NCI-H1930 (cell line): ENCODE measurements at regions not wholly inside any gene's neighbourhood (a gene's known extent, or its start where the extent isn't known, plus 50 kb on each side); places are given as distances from the start of the nearest gene placed in this dataset.
"Not testable (repeated sequence)": the region's sequence is repeated elsewhere in the genome, so short reads cannot be mapped to it uniquely, and the experiment has no call there.

Experiments
- DNase-seq, 2 experiments: peaks; one replicate each; lab custom pipeline; 2025; lab: John Stamatoyannopoulos, UW

DNA sequence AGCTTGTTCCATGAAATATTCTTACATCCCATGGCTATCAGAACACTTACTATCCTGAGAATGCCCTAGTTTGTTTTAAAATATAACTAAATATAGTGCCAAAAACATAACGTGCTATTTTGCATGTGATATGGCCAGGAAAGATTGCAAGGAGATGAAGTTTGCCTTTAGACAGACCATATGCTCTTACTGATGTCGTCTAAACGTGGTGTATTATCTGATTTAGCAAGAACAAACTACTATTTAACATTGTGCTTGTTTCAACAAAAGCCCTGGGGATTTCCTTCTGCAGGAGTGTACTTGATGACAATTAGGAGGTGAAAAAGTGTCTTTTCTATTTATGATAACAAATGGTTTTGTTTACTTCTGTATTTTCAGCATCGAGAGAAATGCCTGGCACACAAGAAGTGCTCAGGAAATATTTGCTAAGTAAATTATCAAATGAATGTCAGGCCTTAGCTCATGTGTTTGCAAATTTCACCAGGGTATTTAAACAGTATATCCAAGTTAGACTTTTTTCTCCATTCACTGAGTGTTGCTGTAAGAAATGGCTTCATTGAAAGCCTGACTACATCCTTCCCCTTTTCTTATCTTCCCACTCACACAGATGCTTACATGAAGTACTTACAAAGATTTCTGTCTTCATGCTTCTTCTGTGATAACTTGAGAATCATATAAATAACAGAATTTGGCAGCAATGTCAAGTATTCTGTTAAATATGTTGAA lies 1033.6 kb downstream of the CDH8 start:
- DNase-seq: peak in 1 of 2 experiments; percentile 20

DNA sequence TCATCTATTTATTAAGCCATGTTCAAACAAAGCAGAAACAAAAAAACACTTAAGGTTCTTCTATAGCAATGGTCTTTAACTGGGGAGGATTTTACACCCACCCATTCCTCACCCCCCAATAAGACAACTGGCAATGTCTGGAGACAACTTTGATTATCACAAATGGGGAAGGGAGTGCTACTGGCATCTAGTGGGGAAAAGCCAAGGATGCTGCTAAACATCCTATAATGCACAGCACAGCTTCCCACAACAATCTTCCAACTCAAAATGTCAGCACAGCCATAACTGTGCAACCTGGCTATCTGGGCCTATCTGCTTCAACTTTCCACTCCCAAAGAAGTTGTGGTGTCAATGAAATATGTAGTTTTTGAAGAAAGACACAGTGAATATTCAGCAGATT lies 1044.4 kb downstream of the CDH8 start:
- no peak for DNase-seq

DNA sequence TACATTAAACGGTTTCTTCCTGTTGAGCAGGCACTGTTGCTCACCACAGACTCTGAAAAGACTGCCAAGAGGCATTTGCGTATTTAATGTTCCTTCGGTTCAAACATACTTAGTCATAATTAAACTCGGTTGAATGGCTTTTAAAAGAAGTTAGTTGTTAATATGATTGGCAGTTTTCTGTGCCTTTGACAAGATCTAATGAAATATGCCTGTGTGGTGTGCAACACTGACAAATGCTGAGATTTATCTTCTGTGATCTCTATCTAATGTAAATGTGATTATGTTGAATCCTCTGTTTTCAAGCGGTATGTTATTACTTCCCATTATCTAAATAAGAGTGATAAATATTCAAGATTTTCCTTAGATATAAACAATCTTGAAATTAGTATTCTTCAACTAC lies 1046.6 kb downstream of the CDH8 start:
- DNase-seq: no peak

DNA sequence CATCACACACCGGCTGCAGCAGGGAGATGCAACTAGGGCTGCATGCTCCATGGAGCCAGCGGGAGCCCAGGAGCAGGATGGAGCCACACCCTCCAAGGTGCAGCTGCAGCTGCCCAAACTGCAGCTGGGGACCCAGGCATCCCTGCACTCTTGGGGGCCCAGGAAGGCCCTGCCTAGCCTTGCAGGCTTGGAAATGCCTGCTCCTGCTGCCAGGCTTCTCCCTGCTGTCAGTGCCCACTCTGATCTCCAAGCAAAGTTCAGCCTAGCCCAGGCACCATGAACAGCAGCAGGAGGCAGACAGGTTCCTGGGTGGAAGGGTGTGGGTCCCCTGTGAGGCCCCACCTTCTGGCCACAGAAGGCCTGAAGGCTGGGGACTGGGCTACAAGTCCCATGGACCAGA lies 1057.1 kb downstream of the CDH8 start:
- DNase-seq: no peak

DNA sequence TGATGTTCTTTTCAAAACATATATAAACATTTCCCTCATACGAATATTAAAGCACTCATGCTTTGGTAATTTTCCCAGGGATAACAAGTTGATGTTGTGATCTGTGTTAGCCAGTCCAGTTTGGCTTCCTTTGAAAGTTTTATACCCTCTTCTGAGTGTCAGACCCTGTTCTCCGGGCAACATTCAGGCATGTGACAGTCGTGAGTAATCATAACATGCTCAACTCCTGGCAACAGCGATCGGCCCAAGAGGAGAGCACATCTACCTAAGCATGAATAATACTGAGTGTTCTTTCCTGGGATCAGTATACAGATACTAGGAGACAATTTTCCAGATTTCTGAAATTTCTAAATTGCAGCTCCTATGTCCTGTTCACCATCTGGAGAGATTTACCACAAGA lies 1086.4 kb downstream of the CDH8 start:
- DNase-seq: no peak

DNA sequence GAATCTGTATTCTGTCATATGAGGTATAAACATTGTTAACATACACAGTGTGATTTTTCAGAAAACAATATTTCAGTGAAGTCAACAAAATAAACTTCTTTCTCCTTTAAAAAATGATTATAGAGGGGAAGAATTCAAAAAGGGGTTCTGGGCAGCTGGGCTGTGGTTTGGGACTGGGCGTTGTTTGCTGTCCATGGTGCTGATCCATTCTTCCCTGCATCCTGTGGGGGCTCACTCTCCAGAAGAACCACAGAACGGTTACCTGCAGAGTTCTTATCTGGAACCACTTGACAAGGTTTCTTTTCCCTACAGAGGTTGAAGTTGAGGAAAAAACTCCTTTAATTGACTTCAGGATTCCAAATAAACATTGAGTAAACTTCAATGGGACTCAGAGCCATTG lies 1091.0 kb downstream of the CDH8 start:
- DNase-seq: no peak

DNA sequence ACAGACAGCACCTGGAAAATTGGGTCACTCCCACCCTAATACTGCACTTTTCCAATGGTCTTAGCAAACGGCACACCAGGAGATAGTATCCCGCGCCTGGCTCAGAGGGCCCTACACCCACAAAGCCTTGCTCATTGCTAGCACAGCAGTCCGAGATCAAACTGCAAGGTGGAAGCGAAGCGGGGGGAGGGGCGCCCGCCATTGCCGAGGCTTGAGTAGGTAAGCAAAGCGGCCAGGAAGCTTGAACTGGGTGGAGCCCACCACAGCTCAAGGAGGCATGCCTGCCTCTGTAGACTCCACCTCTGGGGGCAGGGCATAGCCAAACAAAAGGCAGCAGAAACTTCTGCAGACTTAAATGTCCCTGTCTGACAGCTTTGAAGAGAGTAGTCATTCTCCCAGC lies 1100.0 kb downstream of the CDH8 start:
- DNase-seq: not testable (repeated sequence)

DNA sequence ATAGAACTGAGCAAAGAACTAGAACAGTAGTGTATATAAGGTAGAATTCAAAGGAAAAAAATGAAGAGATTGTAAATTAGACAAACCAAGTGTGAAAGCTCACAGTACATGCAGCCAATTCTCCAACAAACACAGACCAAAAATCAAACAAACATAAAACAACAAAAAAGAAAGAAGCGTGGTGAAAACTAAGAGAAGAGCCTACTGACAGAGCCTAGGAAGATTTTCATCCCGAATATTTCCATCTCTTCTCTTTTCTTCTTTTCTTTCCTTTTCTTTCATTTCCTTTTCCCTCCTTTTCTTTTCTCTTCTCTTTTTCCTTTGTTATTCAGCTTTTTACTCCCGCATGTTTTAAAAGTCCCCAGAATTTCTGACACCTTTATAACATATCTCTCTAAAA lies 1103.6 kb downstream of the CDH8 start:
- no peak for DNase-seq

DNA sequence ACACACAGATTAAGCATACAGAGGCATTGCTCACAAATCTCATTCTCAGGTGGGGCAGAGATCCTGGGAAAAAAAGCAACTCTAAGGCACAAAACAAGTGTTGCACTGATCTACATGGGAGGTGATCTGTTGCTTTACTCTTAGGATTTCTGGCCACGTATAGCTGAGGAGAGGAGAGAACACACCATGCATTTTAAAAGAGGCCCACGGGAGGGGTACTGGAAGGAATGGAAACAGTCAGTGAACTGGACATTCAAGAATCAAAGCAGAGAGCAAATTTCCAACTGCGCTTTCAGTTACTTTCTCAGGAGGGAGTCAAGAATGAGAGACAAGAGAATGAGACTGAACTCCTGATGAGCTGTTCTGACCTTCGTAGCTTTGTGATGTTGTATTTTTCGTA lies 1105.9 kb downstream of the CDH8 start:
- DNase-seq: no peak

DNA sequence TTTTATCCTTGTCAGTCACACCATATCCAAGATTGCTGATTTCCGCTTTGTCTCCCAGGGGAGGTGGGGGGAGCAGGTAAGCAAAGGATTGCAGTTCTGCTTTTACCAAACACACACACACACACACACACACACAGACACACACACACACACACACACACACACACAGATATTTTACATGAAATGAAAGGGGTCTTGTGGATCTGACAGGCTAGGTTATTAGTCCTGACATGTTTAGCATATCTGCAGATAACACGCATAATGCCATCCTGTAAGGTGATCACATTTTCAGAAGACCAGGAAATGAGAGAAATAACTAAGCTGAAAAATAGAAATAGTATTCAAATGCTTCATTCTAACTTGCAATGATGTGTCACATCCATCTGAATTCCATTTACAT lies 1113.3 kb downstream of the CDH8 start:
- DNase-seq: no peak

DNA sequence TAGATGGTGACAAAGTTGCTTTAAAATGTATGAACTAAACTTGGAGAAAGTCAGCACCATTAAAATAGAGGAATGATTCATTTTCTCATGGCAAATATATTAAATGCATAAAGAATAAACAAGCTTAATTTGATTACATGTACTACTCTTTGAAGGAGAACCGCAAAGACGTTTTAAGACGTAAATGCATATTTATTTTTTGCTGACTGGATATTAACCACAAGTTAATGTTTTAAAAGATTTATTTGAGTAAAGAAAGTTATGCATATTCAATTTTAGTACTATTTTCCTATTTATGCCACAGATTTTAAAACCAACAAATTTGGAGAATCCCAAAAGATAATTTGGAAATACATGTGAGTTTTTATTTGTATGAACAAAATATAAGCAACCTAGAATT lies 1121.9 kb downstream of the CDH8 start:
- DNase-seq: no peak

DNA sequence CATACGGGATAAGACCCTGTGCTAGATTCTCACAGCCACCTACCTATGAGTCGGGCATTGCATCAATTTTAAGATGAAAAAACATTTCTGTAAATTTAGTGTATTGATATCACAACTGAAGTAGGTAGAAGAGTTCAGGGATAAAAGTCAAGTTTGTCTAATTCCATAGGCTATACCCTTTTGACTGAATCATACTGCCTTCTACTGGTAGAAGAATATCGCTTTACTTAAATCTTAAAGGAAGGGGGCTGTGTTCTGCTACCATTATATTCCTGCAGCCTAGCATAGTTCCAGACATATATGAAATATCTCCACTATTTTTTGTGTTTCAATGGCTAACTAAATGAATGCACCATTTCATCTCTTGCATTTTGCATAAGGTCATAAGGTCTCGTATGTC lies 1128.6 kb downstream of the CDH8 start:
- DNase-seq: no peak

DNA sequence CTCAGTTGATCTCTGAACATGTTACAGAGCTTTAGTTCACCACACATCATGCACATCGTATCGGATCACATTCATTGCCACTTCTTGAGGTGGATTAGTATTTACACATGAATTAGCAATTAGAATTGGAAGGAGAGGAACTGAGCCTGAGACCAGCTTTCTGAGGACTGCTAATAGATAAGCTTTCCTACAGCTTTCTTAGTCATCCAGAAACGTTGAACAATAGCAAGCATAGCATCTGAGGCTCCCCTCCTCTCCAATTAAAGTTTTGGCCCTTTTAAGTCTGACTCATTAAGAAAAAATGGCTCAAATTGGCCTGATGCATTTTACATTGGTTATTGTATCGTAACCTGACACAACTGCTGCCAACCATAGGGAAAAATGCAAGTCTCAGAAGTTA lies 1130.4 kb downstream of the CDH8 start:
- no peak for DNase-seq

DNA sequence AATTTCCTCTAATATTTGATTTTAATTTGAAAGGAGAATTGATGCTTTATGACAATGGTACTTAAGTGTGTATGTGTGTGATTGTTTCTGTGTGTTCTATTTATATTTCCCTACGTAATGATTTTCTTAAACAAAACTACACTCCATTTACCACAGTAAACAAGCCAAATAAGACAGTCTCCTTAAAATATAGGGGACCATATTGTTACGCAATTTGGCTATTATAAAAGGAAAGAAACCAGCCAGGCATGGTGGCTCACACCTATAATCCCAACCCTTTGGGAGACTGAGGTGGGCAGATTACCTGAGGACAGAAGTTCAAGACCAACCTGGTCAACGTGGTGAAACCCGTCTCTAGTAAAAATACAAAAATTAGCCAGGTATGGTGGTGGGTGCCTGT lies 1134.1 kb downstream of the CDH8 start:
- DNase-seq: no peak

DNA sequence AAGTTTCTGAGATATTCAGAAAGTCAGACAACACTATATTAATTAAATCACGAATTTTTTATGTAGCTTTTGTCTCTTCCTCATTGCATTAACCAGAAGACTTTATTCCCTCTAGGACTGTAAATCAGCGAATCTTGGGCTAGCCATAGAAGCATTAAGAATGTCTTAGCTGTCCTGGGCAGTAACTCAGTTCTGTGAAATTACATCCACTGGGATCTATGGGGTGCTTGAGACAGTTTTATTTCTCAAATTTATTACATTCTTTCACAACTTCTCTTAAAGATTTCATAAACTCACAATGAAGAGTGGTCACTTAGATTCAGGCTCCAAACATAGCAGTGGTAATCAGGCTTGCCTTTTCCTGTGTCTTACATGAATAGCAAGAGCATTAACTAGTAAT lies 1153.4 kb downstream of the CDH8 start:
- no peak for DNase-seq

DNA sequence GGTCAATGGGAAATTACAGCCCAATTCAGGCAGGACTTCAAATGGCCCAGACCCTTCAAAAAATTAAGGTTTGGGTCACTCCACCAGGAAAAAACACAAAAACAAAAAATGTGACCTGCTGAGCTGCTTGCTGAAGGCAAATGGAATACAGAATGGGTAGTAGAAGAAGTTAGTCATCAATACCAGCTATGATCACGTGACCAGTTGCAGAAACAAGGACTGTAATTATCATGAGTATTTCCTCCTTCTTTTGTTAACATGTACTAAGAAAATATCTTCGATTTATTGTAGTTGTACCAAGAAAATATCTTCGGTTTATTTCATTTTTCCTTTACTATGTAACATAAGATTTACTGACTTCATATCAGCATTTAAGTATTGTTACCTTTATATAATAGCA lies 1183.6 kb downstream of the CDH8 start:
- no peak for DNase-seq

DNA sequence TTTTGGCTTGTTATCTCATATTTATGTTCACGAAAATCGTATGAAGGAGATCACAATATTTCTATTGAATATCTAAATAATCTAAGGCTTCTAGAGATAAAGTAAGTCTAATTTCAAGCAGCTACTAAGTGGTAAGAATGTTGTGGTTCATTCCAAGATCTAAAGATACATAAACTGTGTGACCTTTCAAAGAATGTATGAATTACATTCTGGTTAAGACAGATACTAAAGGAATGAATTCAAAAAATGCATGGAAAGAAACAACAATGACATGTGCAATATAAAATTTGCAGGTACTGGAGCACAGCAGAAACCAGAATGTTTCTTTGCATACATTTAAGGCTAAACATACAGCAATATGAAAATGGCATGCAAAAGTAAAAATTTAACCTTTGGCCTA lies 1214.6 kb downstream of the CDH8 start:
- no peak for DNase-seq

DNA sequence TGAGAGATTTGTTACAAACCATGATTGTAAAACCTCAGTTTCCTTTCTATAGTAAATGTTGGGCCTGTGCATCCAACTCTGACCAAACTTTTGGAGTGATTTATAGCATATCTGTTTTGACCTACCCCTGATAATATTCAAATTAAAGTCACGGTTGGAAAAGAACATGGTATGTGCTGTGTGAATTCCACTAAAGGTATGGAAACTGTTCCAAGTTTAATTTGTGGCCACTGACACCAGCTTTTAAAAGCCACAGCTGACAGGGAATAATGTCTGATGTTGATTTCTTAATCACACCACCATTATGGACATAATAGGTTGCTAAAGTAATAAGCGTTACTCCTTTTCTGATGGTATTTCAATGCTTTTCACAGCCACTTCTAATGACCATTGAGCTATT lies 1215.9 kb downstream of the CDH8 start:
- DNase-seq: no peak

DNA sequence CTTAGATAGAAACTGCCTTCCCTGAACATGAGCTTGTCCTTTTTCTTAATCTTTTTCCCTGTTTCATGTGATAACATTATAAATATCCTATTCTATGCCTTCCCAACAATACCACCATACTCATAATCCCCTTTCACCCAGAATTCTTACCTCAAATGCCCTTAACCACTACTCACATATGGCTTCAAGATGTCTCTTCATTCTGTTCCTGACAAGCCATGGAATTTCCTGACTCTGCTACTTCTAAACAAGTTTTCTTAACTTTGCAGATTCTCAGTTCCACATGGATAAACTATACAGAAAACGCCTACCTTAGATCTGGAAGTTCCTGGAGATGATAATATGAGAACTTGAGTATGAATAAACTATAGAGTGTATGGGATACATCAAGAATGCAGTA lies 1217.8 kb downstream of the CDH8 start:
- no peak for DNase-seq

DNA sequence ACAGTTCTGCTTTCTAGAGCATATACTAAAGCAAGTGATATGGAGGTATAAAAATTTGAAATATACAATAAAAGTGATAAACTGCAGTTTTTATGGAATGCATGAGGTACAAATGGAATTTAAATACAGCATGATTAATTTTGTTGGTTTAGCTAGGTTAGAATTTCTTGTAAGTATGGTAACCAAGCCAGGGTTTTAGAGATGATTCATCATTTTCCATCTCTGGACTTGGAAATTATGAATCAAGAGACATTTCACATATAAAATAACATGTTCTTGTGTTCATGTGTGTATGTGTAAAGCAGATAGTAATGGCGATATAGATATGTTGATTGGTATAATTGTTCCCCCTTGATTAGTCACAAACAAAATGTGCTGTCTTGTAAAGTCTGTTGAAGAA lies 1219.8 kb downstream of the CDH8 start:
- no peak for DNase-seq

DNA sequence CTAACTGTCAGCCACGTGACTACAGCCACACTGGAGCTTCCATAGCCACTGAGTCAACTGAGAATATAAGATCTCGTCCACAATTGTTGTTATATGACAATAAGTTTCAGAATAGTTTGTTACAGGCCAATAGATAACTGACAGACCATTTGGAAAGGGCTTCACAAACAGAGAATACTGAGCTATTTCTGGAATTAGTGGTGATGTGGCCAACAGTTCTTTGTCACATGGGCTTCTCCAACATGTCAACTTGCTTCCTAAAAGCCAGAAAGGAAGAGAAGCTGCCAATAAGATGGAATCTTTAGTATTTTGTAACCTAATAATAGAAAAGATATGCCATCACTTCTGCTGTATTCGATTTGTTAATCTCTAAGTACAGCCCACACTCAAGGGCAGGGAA lies 1220.4 kb downstream of the CDH8 start:
- no peak for DNase-seq

DNA sequence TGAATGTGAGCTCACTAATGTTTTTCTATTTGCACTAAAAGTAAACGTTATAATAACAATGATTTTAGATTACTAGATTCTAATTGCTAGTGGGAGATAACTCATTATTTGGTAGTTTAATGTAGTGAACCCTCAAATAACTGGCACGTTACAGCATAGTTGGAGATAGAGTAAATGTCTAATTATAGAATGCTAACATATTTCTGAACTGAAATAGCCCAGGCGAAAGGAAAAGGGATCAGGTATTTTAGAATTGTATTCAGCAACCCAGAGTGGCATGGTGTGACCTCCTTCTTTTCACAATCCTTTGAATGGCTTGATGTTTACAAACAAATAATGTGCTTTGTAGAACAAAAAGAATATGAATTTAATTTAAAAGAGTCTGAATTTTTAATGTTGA lies 1221.2 kb downstream of the CDH8 start:
- DNase-seq: no peak

DNA sequence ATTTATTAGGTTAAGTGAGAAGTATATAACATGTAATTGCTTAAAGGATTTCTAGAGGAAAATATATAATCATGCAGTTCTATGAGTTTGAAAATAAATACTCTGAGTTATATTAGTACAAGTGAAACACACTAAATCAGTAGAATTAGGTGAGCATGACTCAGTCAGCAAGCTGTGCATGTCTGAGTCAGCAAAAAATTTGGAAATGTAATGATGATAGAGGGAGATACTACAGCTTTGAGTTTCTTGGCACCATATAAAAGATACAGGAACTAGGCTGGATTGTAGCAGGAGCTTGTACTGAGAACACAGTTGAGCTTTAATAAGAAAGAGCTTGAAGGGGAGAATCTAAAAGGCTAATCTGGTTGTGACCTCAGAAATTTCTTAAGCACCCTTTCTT lies 1224.6 kb downstream of the CDH8 start:
- no peak for DNase-seq

DNA sequence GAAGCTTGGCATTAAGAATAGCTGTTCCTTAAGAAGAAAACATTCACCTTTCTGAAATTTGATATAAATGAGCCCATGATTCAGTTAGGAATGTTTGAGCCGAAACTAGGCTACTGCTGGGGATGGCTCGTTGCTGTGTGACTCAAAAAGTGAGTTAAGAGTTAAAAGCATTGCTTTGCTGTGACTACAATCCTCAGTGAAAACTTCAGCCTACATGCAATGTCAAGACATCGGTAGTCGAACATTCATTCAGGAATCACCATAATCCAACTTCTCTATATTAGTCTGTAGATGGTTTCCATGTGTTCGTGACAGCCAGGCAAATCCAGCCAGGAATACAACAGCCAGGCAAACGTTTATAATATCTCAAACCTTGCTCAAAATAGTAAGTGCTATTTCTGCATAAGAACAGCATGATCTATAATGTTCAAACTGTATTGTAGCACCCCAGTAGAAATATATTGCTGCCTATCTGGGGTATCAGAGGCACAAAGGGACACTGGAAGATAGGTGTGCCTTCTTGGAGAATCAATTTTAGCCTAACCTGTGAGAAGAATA lies 1225.1 kb downstream of the CDH8 start:
- DNase-seq: no peak
